BLaER1 treated with 17β-estradiol and CSF1 and Interleukin-3, amounts not matched to agents 10 nM and 100 nM (cell line): ENCODE measurements at regions not wholly inside any gene's neighbourhood (a gene's known extent, or its start where the extent isn't known, plus 50 kb on each side); places are given as distances from the start of the nearest gene placed in this dataset.

Experiments used
- H3K27ac ChIP-seq, 11 experiments: shearing (Covaris generic); formaldehyde crosslinking; 2 replicates each; pipeline ENCODE4 v1.8.1; 2022
- H3K27me3 ChIP-seq, 11 experiments: shearing (Covaris generic); formaldehyde crosslinking; 2 replicates each; pipeline ENCODE4 v1.8.1; 2022
- H3K36me3 ChIP-seq, 11 experiments: shearing (Covaris generic); formaldehyde crosslinking; 2 replicates each; pipeline ENCODE4 v1.8.1; 2022
- H3K4me1 ChIP-seq, 10 experiments: shearing (Covaris generic); formaldehyde crosslinking; 2 replicates each; pipeline ENCODE4 v1.8.1; 2022
- H3K4me2 ChIP-seq, 11 experiments: shearing (Covaris generic); formaldehyde crosslinking; 2 replicates each; pipeline ENCODE4 v1.8.1; 2022
- H3K4me3 ChIP-seq, 10 experiments: shearing (Covaris generic); formaldehyde crosslinking; 2 replicates each; pipeline ENCODE4 v1.8.1; 2022
- H3K9ac ChIP-seq, 11 experiments: shearing (Covaris generic); formaldehyde crosslinking; 2 replicates each; pipeline ENCODE4 v1.8.1; 2022
- H3K9me3 ChIP-seq, 11 experiments: shearing (Covaris generic); formaldehyde crosslinking; replicated peaks in 1 of 11; 2 replicates each; pipeline ENCODE4 v1.8.1; 2022
- H4K20me1 ChIP-seq, 11 experiments: shearing (Covaris generic); formaldehyde crosslinking; 2 replicates each; pipeline ENCODE4 v1.8.1; 2022
- Cebpa-rat ChIP-seq, 11 experiments: shearing (Covaris generic); IDR thresholded peaks; 2 replicates each; pipeline ENCODE4 v1.8.1; 2022

DNA sequence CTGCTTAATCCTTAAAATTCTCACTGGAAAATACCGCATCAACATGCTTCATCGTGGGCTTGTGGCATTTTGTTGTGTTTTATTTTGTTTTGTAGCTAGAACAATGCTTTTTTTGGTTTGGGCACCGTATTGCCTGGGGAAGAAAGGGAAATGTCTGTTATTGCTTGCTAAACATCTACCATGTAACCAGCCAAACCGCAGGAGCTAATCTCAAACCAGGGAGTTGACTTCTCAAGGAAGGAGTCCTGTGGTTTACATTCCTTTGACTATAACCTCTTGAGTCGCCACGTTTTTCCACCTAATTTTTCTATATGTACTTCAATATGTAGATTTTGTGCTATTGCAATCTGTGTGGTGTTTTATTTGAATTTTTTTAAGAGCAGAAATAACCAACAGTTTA, 593.5 kb upstream of the SOX9 start:
- no peaks in the 10 kb centered on the region for H3K9me3 ChIP-seq
- no peak overlapping the region for H3K4me3 ChIP-seq
- no peak for TF ChIP-seq Cebpa-rat (IDR thresholded peaks at IDR 0.05)

GRCh38 chr17:71528210-71528609, 592.6 kb upstream of the SOX9 start:
- TF ChIP-seq Cebpa-rat (IDR thresholded peaks at IDR 0.05) = no peak
- no peaks in the 10 kb centered on the region for H3K27me3 ChIP-seq
- no peaks in the 10 kb centered on the region for H3K9me3 ChIP-seq
- H3K36me3 ChIP-seq = no peaks in the 10 kb centered on the region
- H4K20me1 ChIP-seq = no peaks in the 10 kb centered on the region
- H3K4me1 ChIP-seq = no peaks in the 10 kb centered on the region
- no peak overlapping the region for H3K4me2 ChIP-seq
- no peak overlapping the region for H3K4me3 ChIP-seq
- H3K9ac ChIP-seq = no peak overlapping the region
- no peak overlapping the region for H3K27ac ChIP-seq

More for the DNA sequence above, 593.5 kb upstream of the SOX9 start:
- Histone ChIP-seq H3K27ac (no peak overlapping the region), H3K9ac (no peak overlapping the region), H3K4me2 (no peak overlapping the region), H3K36me3 (no peaks in the 10 kb centered on the region), H4K20me1 (no peaks in the 10 kb centered on the region), H3K27me3 (no peaks in the 10 kb centered on the region), H3K4me1 (no peaks in the 10 kb centered on the region)

DNA sequence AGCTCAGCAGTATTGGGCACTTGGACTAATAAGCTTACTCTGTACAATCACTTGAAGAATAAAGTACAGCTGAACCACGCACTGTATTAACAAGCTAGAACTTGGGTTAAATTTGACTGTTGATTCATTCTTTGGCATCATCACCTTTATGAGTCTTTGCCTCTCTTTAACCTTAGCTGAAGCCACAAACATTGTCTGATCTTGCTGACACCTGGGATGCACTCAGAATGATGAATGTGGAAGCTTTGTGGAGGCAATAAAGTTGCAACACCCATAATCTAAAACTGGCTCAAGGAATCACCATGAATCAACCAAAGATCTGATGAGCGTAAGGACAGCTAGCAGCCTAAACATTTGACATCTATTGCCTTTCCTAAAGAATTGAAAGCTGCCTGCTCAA, 590.6 kb upstream of the SOX9 start:
- H3K36me3 ChIP-seq = no peaks in the 10 kb centered on the region
- no peak overlapping the region for H3K27ac ChIP-seq
- no peaks in the 10 kb centered on the region for H3K4me1 ChIP-seq
- TF ChIP-seq Cebpa-rat (IDR thresholded peaks at IDR 0.05) = no peak
- no peaks in the 10 kb centered on the region for H3K27me3 ChIP-seq
- H3K9me3 ChIP-seq = no peaks in the 10 kb centered on the region
- H3K4me3 ChIP-seq = no peak overlapping the region
- H4K20me1 ChIP-seq = no peaks in the 10 kb centered on the region
- no peak overlapping the region for H3K9ac ChIP-seq
- no peak overlapping the region for H3K4me2 ChIP-seq

DNA sequence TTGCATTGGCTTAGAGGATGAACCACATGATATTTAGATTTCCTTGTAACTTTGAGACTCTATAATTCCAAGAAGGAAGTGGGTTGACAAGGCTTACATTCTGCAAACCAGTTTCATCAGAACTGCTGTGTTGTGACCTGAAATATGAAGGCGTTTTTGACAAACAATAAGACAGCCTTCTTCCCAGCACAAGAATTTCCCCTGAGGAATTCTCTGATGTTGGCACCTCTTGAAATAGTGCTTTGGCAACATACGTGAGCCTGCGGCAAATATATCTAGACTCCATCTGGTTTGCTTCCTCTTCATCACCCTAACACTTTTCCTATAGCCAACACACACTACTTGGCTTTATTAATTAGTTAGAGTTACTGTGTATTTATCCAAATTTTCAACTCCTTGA, 585.5 kb upstream of the SOX9 start:
- H3K9ac ChIP-seq = no peak overlapping the region
- no peaks in the 10 kb centered on the region for H4K20me1 ChIP-seq
- no peak overlapping the region for H3K4me3 ChIP-seq
- H3K27ac ChIP-seq = no peak overlapping the region
- H3K4me1 ChIP-seq = no peaks in the 10 kb centered on the region
- H3K36me3 ChIP-seq = no peaks in the 10 kb centered on the region
- H3K27me3 ChIP-seq = no peaks in the 10 kb centered on the region
- no peak for TF ChIP-seq Cebpa-rat (IDR thresholded peaks at IDR 0.05)
- H3K4me2 ChIP-seq = no peak overlapping the region
- H3K9me3 ChIP-seq = no peaks in the 10 kb centered on the region

- H3K27ac ChIP-seq = no peak overlapping the region
- H3K4me1 ChIP-seq = no peaks in the 10 kb centered on the region
- no peak overlapping the region for H3K4me3 ChIP-seq
- H3K4me2 ChIP-seq = no peak overlapping the region
- H3K9ac ChIP-seq = no peak overlapping the region
- H3K27me3 ChIP-seq = no peaks in the 10 kb centered on the region
- TF ChIP-seq Cebpa-rat (IDR thresholded peaks at IDR 0.05) = no peak
- H4K20me1 ChIP-seq = no peaks in the 10 kb centered on the region
- no peaks in the 10 kb centered on the region for H3K36me3 ChIP-seq
- H3K9me3 ChIP-seq = no peaks in the 10 kb centered on the region
These were observed 574.4 kb upstream of the SOX9 start for GRCh38 chr17:71546419-71546818.

GRCh38 chr17:71547904-71548303, 572.9 kb upstream of the SOX9 start:
- no peak for TF ChIP-seq Cebpa-rat (IDR thresholded peaks at IDR 0.05)
- Histone ChIP-seq H3K4me2 (no peak overlapping the region), H3K27ac (no peak overlapping the region), H4K20me1 (no peaks in the 10 kb centered on the region), H3K4me3 (no peak overlapping the region), H3K4me1 (no peaks in the 10 kb centered on the region), H3K9ac (no peak overlapping the region), H3K36me3 (no peaks in the 10 kb centered on the region), H3K27me3 (no peaks in the 10 kb centered on the region), H3K9me3 (no peaks in the 10 kb centered on the region)

GRCh38 chr17:71548540-71549190, 572.2 kb upstream of the SOX9 start:
- Histone ChIP-seq H3K36me3 (no peaks in the 10 kb centered on the region), H3K9me3 (no peaks in the 10 kb centered on the region)

GRCh38 chr17:71550675-71551074, 570.1 kb upstream of the SOX9 start:
- Histone ChIP-seq H3K9ac (no peak overlapping the region), H3K4me1 (no peaks in the 10 kb centered on the region), H4K20me1 (no peaks in the 10 kb centered on the region), H3K9me3 (no peaks in the 10 kb centered on the region), H3K27ac (no peak overlapping the region), H3K36me3 (no peaks in the 10 kb centered on the region), H3K27me3 (no peaks in the 10 kb centered on the region), H3K4me2 (no peak overlapping the region), H3K4me3 (no peak overlapping the region)
- no peak for TF ChIP-seq Cebpa-rat (IDR thresholded peaks at IDR 0.05)

More at GRCh38 chr17:71548540-71549190, 572.2 kb upstream of the SOX9 start:
- no peak for TF ChIP-seq Cebpa-rat (IDR thresholded peaks at IDR 0.05)
- H3K4me1 ChIP-seq = no peaks in the 10 kb centered on the region
- no peak overlapping the region for H3K9ac ChIP-seq
- H3K27ac ChIP-seq = no peak overlapping the region
- H3K4me3 ChIP-seq = no peak overlapping the region
- no peaks in the 10 kb centered on the region for H3K27me3 ChIP-seq
- no peaks in the 10 kb centered on the region for H4K20me1 ChIP-seq
- no peak overlapping the region for H3K4me2 ChIP-seq

DNA sequence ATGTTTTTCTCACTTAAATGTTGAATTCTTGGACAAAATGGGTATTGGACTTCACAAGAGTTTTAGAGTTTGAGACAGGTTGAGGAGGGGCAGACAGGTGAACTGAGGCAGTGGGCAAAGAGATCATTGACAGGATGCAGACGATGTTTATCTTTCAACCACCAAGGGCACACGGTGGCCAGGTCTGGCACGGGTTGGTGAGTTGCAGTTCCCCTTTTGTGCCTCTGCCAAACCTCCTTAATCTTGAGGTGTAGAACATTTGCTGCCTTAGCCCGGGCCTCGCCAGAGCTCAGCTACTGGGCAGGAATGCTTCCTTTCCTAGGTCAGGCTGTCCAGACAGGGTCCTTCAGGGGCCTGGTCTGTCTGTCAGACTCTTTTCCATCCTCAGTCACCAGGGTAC, 567.4 kb upstream of the SOX9 start:
- H3K36me3 ChIP-seq = no peaks in the 10 kb centered on the region
- no peaks in the 10 kb centered on the region for H3K4me1 ChIP-seq
- no peaks in the 10 kb centered on the region for H4K20me1 ChIP-seq
- no peak overlapping the region for H3K4me2 ChIP-seq
- no peaks in the 10 kb centered on the region for H3K9me3 ChIP-seq
- H3K9ac ChIP-seq = no peak overlapping the region
- H3K27me3 ChIP-seq = no peaks in the 10 kb centered on the region
- H3K27ac ChIP-seq = no peak overlapping the region
- TF ChIP-seq Cebpa-rat (IDR thresholded peaks at IDR 0.05) = no peak
- no peak overlapping the region for H3K4me3 ChIP-seq

DNA sequence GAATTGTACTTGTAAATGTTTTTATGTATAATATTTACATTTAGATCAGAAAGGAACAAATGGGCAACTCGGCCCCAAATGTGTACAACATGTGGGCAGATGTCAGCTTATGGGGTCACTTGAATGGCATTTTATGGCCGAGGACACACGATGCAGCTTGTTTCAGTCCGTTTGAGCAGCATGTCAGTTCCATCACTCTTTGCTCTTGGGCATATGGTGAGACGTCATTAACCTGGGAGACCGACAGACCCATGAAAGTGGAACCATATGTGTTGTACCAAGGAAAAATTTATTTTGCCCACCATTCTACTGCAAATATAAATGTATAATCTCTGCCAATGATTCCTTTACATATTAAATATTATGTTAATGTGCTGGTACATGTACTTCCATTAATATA, 561.9 kb upstream of the SOX9 start:
- Histone ChIP-seq H3K27me3 (no peaks in the 10 kb centered on the region), H3K4me2 (no peak overlapping the region), H3K4me3 (no peak overlapping the region), H3K27ac (no peak overlapping the region), H3K9ac (no peak overlapping the region), H4K20me1 (no peaks in the 10 kb centered on the region), H3K36me3 (no peaks in the 10 kb centered on the region), H3K4me1 (no peaks in the 10 kb centered on the region), H3K9me3 (no peaks in the 10 kb centered on the region)
- no peak for TF ChIP-seq Cebpa-rat (IDR thresholded peaks at IDR 0.05)
